GM12878 (cell line): ENCODE measurements at regions not wholly inside any gene's neighbourhood (a gene's known extent, or its start where the extent isn't known, plus 50 kb on each side); places are given as distances from the start of the nearest gene placed in this dataset.

ENCODE experiments used
- ATAC-seq: fragments of 200-7000 bp; cut with Tn5 transposase; 3 replicates; pipeline ENCODE4 v1.9.1; 2020; ENCODE audit warnings: mild to moderate bottlenecking, moderate library complexity
- BruUV-seq: library from RNA; stranded (reverse); fragments of 400-500 nt; replicated peaks from 2 replicates; lab custom pipeline; 2021; lab: Mats Ljungman, UMichigan
- CTCF ChIA-PET: fragments of 300-600 bp; sonication (Branson Sonifier 250); formaldehyde crosslinking; extraction: SDS; loops from one replicate; lab custom pipeline; 2021; ENCODE audit warnings: inconsistent platforms; lab: Yijun Ruan, JAX
- POLR2A ChIA-PET: fragments of 350-600 bp; formaldehyde crosslinking; extraction: SDS; loops from one replicate; lab custom pipeline; 2021; ENCODE audit warnings: inconsistent platforms; lab: Charles Lee
- RAD21 ChIA-PET: fragments of 300-600 bp; sonication (Branson Sonifier 250); formaldehyde crosslinking; loops from one replicate; lab custom pipeline; 2023; ENCODE audit warnings: antibody characterized with exemption; ENCODE audit not compliant: unreplicated experiment; lab: Charles Lee
- SMC1A ChIA-PET: fragments of 300-600 bp; sonication (Branson Sonifier 250); formaldehyde crosslinking; loops from one replicate; lab custom pipeline; 2023; ENCODE audit not compliant: unreplicated experiment, uncharacterized antibody; lab: Charles Lee
- DNase-seq: peaks from one replicate; pipeline ENCODE4 v3.0.0-alpha.2; 2011; ENCODE audit warnings: low read depth, low spot score
- FAIRE-seq: peaks from 3 replicates; lab custom pipeline; 2011; peaks lifted over from hg19 to GRCh38; lab: Jason Lieb, UNC
- H2AFZ ChIP-seq: 2 replicates; pipeline ENCODE4 v1.6.0; 2011; ENCODE audit warnings: low read depth, low read length, control low read depth; ENCODE audit not compliant: control insufficient read depth
- H3K27ac ChIP-seq: 2 replicates; pipeline ENCODE4 v1.5.1; 2011; ENCODE audit warnings: control low read depth; ENCODE audit not compliant: control insufficient read depth, insufficient read depth
- H3K27me3 ChIP-seq, 2 experiments: replicated peaks in 1 of 2; 2 replicates each; pipeline versions ENCODE4 v1.6.0 to v1.6.1; 2011; ENCODE audit warnings: low read length in 1 of 2; ENCODE audit not compliant: control insufficient read depth in 2 of 2, insufficient read depth in 2 of 2
- H3K36me3 ChIP-seq, 2 experiments: 2 replicates each; pipeline ENCODE4 v1.5.1; 2011; ENCODE audit warnings: low read length in 1 of 2; ENCODE audit not compliant: control insufficient read depth in 2 of 2, insufficient read depth in 2 of 2
- H3K4me1 ChIP-seq: 2 replicates; pipeline ENCODE4 v1.6.1; 2011; ENCODE audit warnings: mild to moderate bottlenecking, low read length, moderate library complexity, mixed read lengths; ENCODE audit not compliant: control insufficient read depth, insufficient read depth
- H3K4me2 ChIP-seq: 2 replicates; pipeline ENCODE4 v1.6.0; 2011; ENCODE audit warnings: control low read depth; ENCODE audit not compliant: control insufficient read depth, insufficient read depth
- H3K4me3 ChIP-seq: fragments of 200-600 bp; sonication (generic); 2 replicates; pipeline ENCODE4 v1.5.1; 2016
- H3K79me2 ChIP-seq: 2 replicates; pipeline ENCODE4 v1.6.0; 2011; ENCODE audit warnings: low read length; ENCODE audit not compliant: control insufficient read depth, insufficient read depth
- H3K9ac ChIP-seq: 2 replicates; pipeline ENCODE4 v1.8.0; 2011; ENCODE audit warnings: low read length, control low read depth, mixed read lengths; ENCODE audit not compliant: control insufficient read depth, insufficient read depth
- H3K9me3 ChIP-seq: replicated peaks from 3 replicates; pipeline ENCODE4 v1.5.1; 2011; ENCODE audit warnings: mild to moderate bottlenecking, low read length; ENCODE audit not compliant: control insufficient read depth, insufficient read depth
- H4K20me1 ChIP-seq: 2 replicates; pipeline ENCODE4 v1.6.0; 2011; ENCODE audit not compliant: control insufficient read depth, insufficient read depth
- BACH1 ChIP-seq: fragments of 450-650 bp; IDR thresholded peaks from 2 replicates; pipeline ENCODE4 v1.6.1; 2017; ENCODE audit warnings: mild to moderate bottlenecking, borderline replicate concordance
- CEBPB ChIP-seq, 2 experiments: fragments of 150-350 bp in 1 of 2; IDR thresholded peaks; 2 replicates each; pipeline ENCODE4 v1.6.1; 2012 to 2014; ENCODE audit warnings: low read depth in 2 of 2, low read length in 2 of 2, borderline replicate concordance in 1 of 2, inconsistent platforms in 1 of 2
- CREB1 ChIP-seq: IDR thresholded peaks from 2 replicates; pipeline ENCODE4 v1.6.1; 2012; ENCODE audit warnings: low read depth, mild to moderate bottlenecking, inconsistent platforms
- IRF3 ChIP-seq: fragments of 450-650 bp; IDR thresholded peaks from 2 replicates; pipeline ENCODE4 v1.6.1; 2014; ENCODE audit warnings: mild to moderate bottlenecking
- IRF4 ChIP-seq: IDR thresholded peaks from 2 replicates; pipeline ENCODE4 v1.6.1; 2011; ENCODE audit warnings: low read depth, low read length
- MEF2B ChIP-seq: fragments of 450-650 bp; IDR thresholded peaks from 2 replicates; pipeline ENCODE4 v1.6.1; 2018; ENCODE audit warnings: mild to moderate bottlenecking, moderate library complexity; ENCODE audit not compliant: partially characterized antibody, poor library complexity, severe bottlenecking
- NR2C2 ChIP-seq: IDR thresholded peaks from 2 replicates; pipeline ENCODE4 v1.6.1; 2011; ENCODE audit warnings: borderline replicate concordance, low read depth; ENCODE audit not compliant: control insufficient read depth, insufficient read length
- PAX8 ChIP-seq: fragments of 450-650 bp; IDR thresholded peaks from 2 replicates; pipeline ENCODE4 v1.6.1; 2017; ENCODE audit warnings: mild to moderate bottlenecking, moderate library complexity
- PBX3 ChIP-seq: IDR thresholded peaks from 2 replicates; pipeline ENCODE4 v1.6.1; 2011; ENCODE audit warnings: mild to moderate bottlenecking, low read depth, low read length, moderate library complexity; ENCODE audit not compliant: insufficient replicate concordance
- RFX5 ChIP-seq: IDR thresholded peaks from 2 replicates; pipeline ENCODE4 v1.6.1; 2011; ENCODE audit warnings: low read depth, low read length, improper control_type of control experiment
- STAT1 ChIP-seq: fragments of 450-650 bp; conservative IDR thresholded peaks from 2 replicates; pipeline ENCODE4 v1.6.1; 2014; ENCODE audit warnings: antibody characterized with exemption, mild to moderate bottlenecking
- SUPT20H ChIP-seq: IDR thresholded peaks from 2 replicates; pipeline ENCODE4 v1.6.1; 2011; ENCODE audit warnings: low read depth, mild to moderate bottlenecking, low read length, moderate library complexity, borderline replicate concordance; ENCODE audit not compliant: control insufficient read depth
- ZBED1 ChIP-seq: IDR thresholded peaks from 2 replicates; pipeline ENCODE4 v1.6.1; 2016; ENCODE audit warnings: borderline replicate concordance
- ZBTB4 ChIP-seq: fragments of 450-650 bp; formaldehyde crosslinking; IDR thresholded peaks from 2 replicates; pipeline ENCODE4 v1.4.0; 2022; ENCODE audit warnings: mild to moderate bottlenecking, moderate library complexity
- WGBS: methylation state at CpG from one replicate; pipeline ENCODE4 v1.1.6; 2016; ENCODE audit warnings: low lambda C conversion rate; ENCODE audit not compliant: insufficient replicate concordance, insufficient coverage; ENCODE audit errors: missing lambda C conversion rate; 5-methylcytosine and 5-hydroxymethylcytosine counted together
- in situ Hi-C: fragments of 300-500 bp; cut with MboI; formaldehyde crosslinking; loops from 9 replicates; pipeline ENCODE4 v1.14.3; 2018; ENCODE audit warnings: mixed read lengths
- intact Hi-C: fragments of 100-400 bp; cut with micrococcal nuclease; formaldehyde crosslinking; loops from one replicate; pipeline ENCODE4 v1.14.2; 2022; ENCODE audit not compliant: unreplicated experiment

- no TSS peak for BruUV-seq
- no peak overlapping the region for H2AFZ ChIP-seq
- in situ Hi-C loops, result no loop called here
- no peaks in the 10 kb centered on the region for H3K4me1 ChIP-seq
- 0% methylated on average over 3 of the region's 3 CpGs for WGBS
- RAD21 ChIA-PET, result no interaction called here
- intact Hi-C loops, result no loop called here
- H3K36me3 ChIP-seq, result no peaks in the 10 kb centered on the region
- ATAC-seq (no peak), DNase-seq (no peak), FAIRE-seq (no peak)
- POLR2A ChIA-PET, result no interaction called here
- H3K27ac ChIP-seq, result no peak overlapping the region
- H3K79me2 ChIP-seq, result no peaks in the 10 kb centered on the region
- SMC1A ChIA-PET, result no interaction called here
- TF ChIP-seq CREB1 (no peak), PBX3 (no peak), NR2C2 (no peak), MEF2B (no peak)
- no peaks in the 10 kb centered on the region for H3K27me3 ChIP-seq
- CTCF ChIA-PET, result no interaction called here
- H3K4me3 ChIP-seq, result no peak overlapping the region
- no peaks in the 10 kb centered on the region for H3K9me3 ChIP-seq
- H3K9ac ChIP-seq, result no peak overlapping the region
- H4K20me1 ChIP-seq, result no peaks in the 10 kb centered on the region
- no peak overlapping the region for H3K4me2 ChIP-seq
Measured at GRCh38 chr14:54132496-54132895, 175.9 kb upstream of the BMP4 start.

GRCh38 chr14:54133896-54134295, 177.3 kb upstream of the BMP4 start:
- Histone ChIP-seq H3K4me1 (no peaks in the 10 kb centered on the region), H4K20me1 (no peaks in the 10 kb centered on the region), H3K27ac (no peak overlapping the region), H3K27me3 (no peaks in the 10 kb centered on the region), H3K9me3 (no peaks in the 10 kb centered on the region), H3K79me2 (no peaks in the 10 kb centered on the region), H3K9ac (no peak overlapping the region), H3K4me2 (no peak overlapping the region), H2AFZ (no peak overlapping the region), H3K4me3 (no peak overlapping the region), H3K36me3 (no peaks in the 10 kb centered on the region)
- ChIA-PET SMC1A (no interaction called here), RAD21 (no interaction called here), CTCF (no interaction called here), POLR2A (no interaction called here)
- ATAC-seq (no peak), DNase-seq (no peak), FAIRE-seq (no peak)
- in situ Hi-C loops, result no loop called here
- intact Hi-C loops, result no loop called here
- no TSS peak for BruUV-seq
- WGBS, result 29% methylated on average over 3 of the region's 3 CpGs
- no peak for TF ChIP-seq SUPT20H
- TF ChIP-seq STAT1, result no peak
- TF ChIP-seq RFX5, result no peak
- TF ChIP-seq IRF3, result no peak
- TF ChIP-seq ZBTB4 (CRISPR knock-in tag), result no peak
- no peak for TF ChIP-seq IRF4
- no peak for TF ChIP-seq ZBED1
- TF ChIP-seq CEBPB (IDR thresholded peaks at IDR 0.05; ENCODE audit: borderline replicate concordance in 1 of 2, low read depth in 2 of 2, low read length in 2 of 2), result no peak
- no peak for TF ChIP-seq PAX8
- TF ChIP-seq BACH1, result no peak
